CD4-positive, alpha-beta memory T cell (primary cell): ENCODE measurements at regions not wholly inside any gene's neighbourhood (a gene's known extent, or its start where the extent isn't known, plus 50 kb on each side); places are given as distances from the start of the nearest gene placed in this dataset.
A peak's percentile ranks its signal among the peaks of the same experiment; 100 is the strongest.

ENCODE experiments used
- CTCF ChIA-PET: fragments of 350-600 bp; sonication (Branson Sonifier 250); formaldehyde crosslinking; loops from one replicate; lab custom pipeline; 2021; ENCODE audit warnings: inconsistent platforms; ENCODE audit not compliant: partially characterized antibody; lab: Charles Lee
- POLR2A ChIA-PET: fragments of 350-600 bp; sonication (Branson Sonifier 250); formaldehyde crosslinking; loops from one replicate; lab custom pipeline; 2021; ENCODE audit not compliant: partially characterized antibody; lab: Charles Lee
- DNase-seq, 5 donors: peaks; one replicate each; pipeline versions ENCODE4 v3.0.0 to v3.0.0-alpha.2; 2020 to 2022; ENCODE audit warnings: mixed read lengths in 1 of 5
- H3K27ac ChIP-seq: one replicate; pipeline ENCODE4 v1.7.0; 2013; ENCODE audit warnings: low read depth, low read length
- H3K27me3 ChIP-seq: 2 replicates; pipeline ENCODE4 v1.7.0; 2013; ENCODE audit warnings: mild to moderate bottlenecking, low read length, moderate library complexity; ENCODE audit not compliant: insufficient read depth
- H3K36me3 ChIP-seq: 2 replicates; pipeline ENCODE4 v1.7.0; 2013; ENCODE audit warnings: mild to moderate bottlenecking, low read length, moderate library complexity; ENCODE audit not compliant: insufficient read depth
- H3K4me1 ChIP-seq: 2 replicates; pipeline ENCODE4 v1.7.0; 2013; ENCODE audit warnings: mild to moderate bottlenecking, low read length, moderate library complexity; ENCODE audit not compliant: insufficient read depth
- H3K4me3 ChIP-seq, 2 donors: one replicate each; pipeline ENCODE4 v1.7.0; 2013; ENCODE audit warnings: low read length in 2 of 2, mild to moderate bottlenecking in 1 of 2
- H3K9me3 ChIP-seq, 2 donors: one replicate each; pipeline ENCODE4 v1.7.0; 2013; ENCODE audit warnings: low read length in 2 of 2, control low read depth in 1 of 2; ENCODE audit not compliant: control insufficient read depth in 1 of 2
- H3K27ac Mint-ChIP-seq, 7 donors: one replicate each; pipeline ENCODE4 v1.8.0; 2020 to 2021; ENCODE audit warnings: mixed read lengths in 7 of 7, mild to moderate bottlenecking in 6 of 7, inconsistent platforms in 3 of 7, moderate library complexity in 3 of 7
- H3K27me3 Mint-ChIP-seq, 2 donors: one replicate each; pipeline ENCODE4 v1.8.0; 2020 to 2021; ENCODE audit warnings: mixed read lengths in 2 of 2
- H3K36me3 Mint-ChIP-seq, 2 donors: one replicate each; pipeline ENCODE4 v1.8.0; 2020 to 2021; ENCODE audit warnings: mixed read lengths in 2 of 2, inconsistent platforms in 1 of 2, mild to moderate bottlenecking in 1 of 2
- H3K4me1 Mint-ChIP-seq, 4 donors: one replicate each; pipeline ENCODE4 v1.8.0; 2020 to 2021; ENCODE audit warnings: mixed read lengths in 4 of 4, mild to moderate bottlenecking in 1 of 4
- H3K4me3 Mint-ChIP-seq, 8 donors: one replicate each; pipeline ENCODE4 v1.8.0; 2020 to 2021; ENCODE audit warnings: mixed read lengths in 8 of 8, mild to moderate bottlenecking in 7 of 8, moderate library complexity in 6 of 8, inconsistent platforms in 3 of 8
- H3K9me3 Mint-ChIP-seq, 8 donors: one replicate each; pipeline ENCODE4 v1.8.0; 2020 to 2021; ENCODE audit warnings: mixed read lengths in 8 of 8, mild to moderate bottlenecking in 5 of 8, inconsistent platforms in 3 of 8, moderate library complexity in 1 of 8
- intact Hi-C: fragments of 100-400 bp; cut with micrococcal nuclease; formaldehyde crosslinking; loops from one replicate; pipeline ENCODE4 v1.15.1; 2023

GRCh38 chr11:92477686-92478085 is 253.1 kb downstream of the FAT3 start:
- Histone ChIP-seq H3K27me3 (no peaks in the 10 kb centered on the region), H3K27ac (no peak overlapping the region), H3K4me1 (no peaks in the 10 kb centered on the region), H3K36me3 (no peaks in the 10 kb centered on the region), H3K4me3 (no peak overlapping the region), H3K9me3 (no peaks in the 10 kb centered on the region)
- Mint-ChIP-seq H3K27ac (no peak overlapping the region), H3K4me3 (no peak overlapping the region), H3K27me3 (peaks cover 0 to 1% of the 10 kb centered on the region in 2 donors), H3K9me3 (peaks cover 0 to 9% (median 0%) of the 10 kb centered on the region in 8 donors), H3K4me1 (no peaks in the 10 kb centered on the region), H3K36me3 (no peaks in the 10 kb centered on the region)
- intact Hi-C loops: no loop called here
- POLR2A ChIA-PET: no interaction called here
- CTCF ChIA-PET: no interaction called here
- DNase-seq: no peak

- no peak for DNase-seq
- Histone ChIP-seq H3K27me3 (no peaks in the 10 kb centered on the region), H3K4me1 (no peaks in the 10 kb centered on the region), H3K9me3 (no peaks in the 10 kb centered on the region), H3K27ac (no peak overlapping the region), H3K36me3 (no peaks in the 10 kb centered on the region), H3K4me3 (no peak overlapping the region)
- Mint-ChIP-seq H3K4me3 (no peak overlapping the region), H3K9me3 (peaks cover 0 to 5% (median 0%) of the 10 kb centered on the region in 8 donors), H3K27ac (no peak overlapping the region), H3K4me1 (no peaks in the 10 kb centered on the region), H3K27me3 (peaks cover 0 to 1% of the 10 kb centered on the region in 2 donors), H3K36me3 (no peaks in the 10 kb centered on the region)
- ChIA-PET POLR2A (no interaction called here), CTCF (no interaction called here)
- intact Hi-C loops: no loop called here
These were observed 255.9 kb downstream of the FAT3 start for GRCh38 chr11:92480499-92480898.

- H3K36me3 ChIP-seq: no peaks in the 10 kb centered on the region
- no peak for DNase-seq
- no peak overlapping the region for H3K27ac ChIP-seq
- H3K9me3 Mint-ChIP-seq: peaks cover 0 to 2% (median 0%) of the 10 kb centered on the region in 8 donors
- POLR2A ChIA-PET: no interaction called here
- H3K4me1 Mint-ChIP-seq: no peaks in the 10 kb centered on the region
- H3K4me3 ChIP-seq: no peak overlapping the region
- CTCF ChIA-PET: no interaction called here
- intact Hi-C loops: no loop called here
- no peak overlapping the region for H3K4me3 Mint-ChIP-seq
- H3K36me3 Mint-ChIP-seq: no peaks in the 10 kb centered on the region
- no peaks in the 10 kb centered on the region for H3K4me1 ChIP-seq
- no peaks in the 10 kb centered on the region for H3K27me3 Mint-ChIP-seq
- H3K27me3 ChIP-seq: no peaks in the 10 kb centered on the region
- H3K27ac Mint-ChIP-seq: no peak overlapping the region
- H3K9me3 ChIP-seq: no peaks in the 10 kb centered on the region
These were observed 258.0 kb downstream of the FAT3 start for GRCh38 chr11:92482492-92483060.

GRCh38 chr11:92484570-92484969 is 260.0 kb downstream of the FAT3 start:
- Histone ChIP-seq H3K4me3 (no peak overlapping the region), H3K9me3 (no peaks in the 10 kb centered on the region), H3K4me1 (no peaks in the 10 kb centered on the region), H3K27me3 (no peaks in the 10 kb centered on the region), H3K27ac (no peak overlapping the region), H3K36me3 (no peaks in the 10 kb centered on the region)
- no peak overlapping the region for H3K4me3 Mint-ChIP-seq
- ChIA-PET CTCF (no interaction called here), POLR2A (no interaction called here)
- H3K27me3 Mint-ChIP-seq: no peaks in the 10 kb centered on the region
- intact Hi-C loops: no loop called here
- H3K4me1 Mint-ChIP-seq: no peaks in the 10 kb centered on the region
- H3K36me3 Mint-ChIP-seq: no peaks in the 10 kb centered on the region
- no peak for DNase-seq
- H3K9me3 Mint-ChIP-seq: peaks cover 0 to 2% (median 0%) of the 10 kb centered on the region in 8 donors
- no peak overlapping the region for H3K27ac Mint-ChIP-seq

GRCh38 chr11:92489826-92490399 is 265.3 kb downstream of the FAT3 start:
- H3K4me1 Mint-ChIP-seq: no peaks in the 10 kb centered on the region
- CTCF ChIA-PET: no interaction called here

GRCh38 chr11:92492372-92492771 is 267.8 kb downstream of the FAT3 start:
- no peak overlapping the region for H3K27ac ChIP-seq
- no peaks in the 10 kb centered on the region for H3K27me3 Mint-ChIP-seq
- intact Hi-C loops: no loop called here
- no peaks in the 10 kb centered on the region for H3K4me1 ChIP-seq
- no peaks in the 10 kb centered on the region for H3K9me3 ChIP-seq
- H3K4me3 Mint-ChIP-seq: no peak overlapping the region
- H3K27ac Mint-ChIP-seq: peak overlapping the region in 1 of 7 donors; percentile 26
- ChIA-PET POLR2A (no interaction called here), CTCF (no interaction called here)
- peaks cover 0 to 5% (median under 1%) of the 10 kb centered on the region in 8 donors for H3K9me3 Mint-ChIP-seq
- H3K27me3 ChIP-seq: no peaks in the 10 kb centered on the region
- no peak for DNase-seq
- H3K4me3 ChIP-seq: no peak overlapping the region
- H3K4me1 Mint-ChIP-seq: no peaks in the 10 kb centered on the region
- H3K36me3 Mint-ChIP-seq: no peaks in the 10 kb centered on the region
- H3K36me3 ChIP-seq: no peaks in the 10 kb centered on the region

More at GRCh38 chr11:92489826-92490399, 265.3 kb downstream of the FAT3 start:
- Mint-ChIP-seq H3K4me3 (no peak overlapping the region), H3K36me3 (no peaks in the 10 kb centered on the region), H3K27ac (no peak overlapping the region), H3K27me3 (no peaks in the 10 kb centered on the region), H3K9me3 (peaks cover 0 to 2% (median under 1%) of the 10 kb centered on the region in 8 donors)
- H3K27me3 ChIP-seq: no peaks in the 10 kb centered on the region
- DNase-seq: no peak
- intact Hi-C loops: no loop called here
- no peak overlapping the region for H3K27ac ChIP-seq
- no peak overlapping the region for H3K4me3 ChIP-seq
- POLR2A ChIA-PET: no interaction called here
- no peaks in the 10 kb centered on the region for H3K9me3 ChIP-seq
- no peaks in the 10 kb centered on the region for H3K36me3 ChIP-seq
- no peaks in the 10 kb centered on the region for H3K4me1 ChIP-seq

GRCh38 chr11:92495107-92495793 is 270.6 kb downstream of the FAT3 start:
- peaks cover 0 to 5% (median under 1%) of the 10 kb centered on the region in 8 donors for H3K9me3 Mint-ChIP-seq
- intact Hi-C loops: no loop called here
- H3K4me3 Mint-ChIP-seq: no peak overlapping the region
- DNase-seq: no peak
- Histone ChIP-seq H3K4me3 (no peak overlapping the region), H3K27ac (no peak overlapping the region), H3K27me3 (no peaks in the 10 kb centered on the region), H3K36me3 (no peaks in the 10 kb centered on the region), H3K4me1 (no peaks in the 10 kb centered on the region), H3K9me3 (no peaks in the 10 kb centered on the region)
- no peaks in the 10 kb centered on the region for H3K4me1 Mint-ChIP-seq
- H3K36me3 Mint-ChIP-seq: no peaks in the 10 kb centered on the region
- H3K27me3 Mint-ChIP-seq: no peaks in the 10 kb centered on the region
- H3K27ac Mint-ChIP-seq: no peak overlapping the region
- POLR2A ChIA-PET: no interaction called here
- CTCF ChIA-PET: no interaction called here
